ENCODE measurements at regions not wholly inside any gene's neighbourhood (a gene's known extent, or its start where the extent isn't known, plus 50 kb on each side); places are given as distances from the start of the nearest gene placed in this dataset.

GRCh38 chr1:194723067-194723466 is 1536.7 kb upstream of the B3GALT2 start:
- TF ChIP-seq EZH2 (IDR thresholded peaks at IDR 0.05; ENCODE audit: borderline replicate concordance, low read length) (no peak), CTCF (IDR thresholded peaks at IDR 0.05; ENCODE audit: low read length) (no peak)
